Thyroid gland (tissue), 4 donors: ENCODE measurements at regions not wholly inside any gene's neighbourhood (a gene's known extent, or its start where the extent isn't known, plus 50 kb on each side); places are given as distances from the start of the nearest gene placed in this dataset.
"Not testable (repeated sequence)": the region's sequence is repeated elsewhere in the genome, so short reads cannot be mapped to it uniquely, and the experiment has no call there.

Experiments
- POLR2A ChIP-seq, 2 donors: fragments of 450-650 bp; IDR thresholded peaks; one replicate each; pipeline ENCODE4 v1.6.1; 2017; ENCODE audit warnings: antibody characterized with exemption in 2 of 2, mild to moderate bottlenecking in 2 of 2, moderate library complexity in 1 of 2
- TF ChIP-seq, protein P1 (sequence below), 6 experiments: fragments of 200-600 bp in 3 of 6; fragments of 450-650 bp in 3 of 6; sonication (generic) in 3 of 6; IDR thresholded peaks; one replicate each; pipeline ENCODE4 v1.5.1; 2016 to 2019; ENCODE audit warnings: antibody characterized with exemption in 6 of 6, mild to moderate bottlenecking in 2 of 6, inconsistent platforms in 1 of 6, moderate library complexity in 1 of 6

DNA sequence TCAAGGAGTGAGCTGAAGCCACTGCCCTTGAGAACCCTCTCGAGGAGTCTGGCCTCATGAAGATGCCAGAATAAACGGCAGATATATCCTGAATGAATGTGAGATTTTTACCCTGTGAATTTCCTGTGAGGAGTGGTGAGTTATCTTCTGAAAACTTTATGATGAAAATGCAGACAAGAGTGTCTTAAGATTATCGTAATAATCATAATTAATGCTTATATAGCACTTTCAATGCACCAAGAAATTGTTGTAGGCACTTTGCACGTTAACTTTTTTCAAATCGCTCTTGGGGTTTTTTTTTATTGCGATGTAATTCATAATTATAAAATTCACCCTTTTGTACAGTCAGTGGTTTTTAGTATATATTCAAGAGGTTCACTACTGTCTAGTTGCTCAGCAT, 2924.6 kb upstream of the OR11H1 start:
- TF ChIP-seq, protein P1, sequence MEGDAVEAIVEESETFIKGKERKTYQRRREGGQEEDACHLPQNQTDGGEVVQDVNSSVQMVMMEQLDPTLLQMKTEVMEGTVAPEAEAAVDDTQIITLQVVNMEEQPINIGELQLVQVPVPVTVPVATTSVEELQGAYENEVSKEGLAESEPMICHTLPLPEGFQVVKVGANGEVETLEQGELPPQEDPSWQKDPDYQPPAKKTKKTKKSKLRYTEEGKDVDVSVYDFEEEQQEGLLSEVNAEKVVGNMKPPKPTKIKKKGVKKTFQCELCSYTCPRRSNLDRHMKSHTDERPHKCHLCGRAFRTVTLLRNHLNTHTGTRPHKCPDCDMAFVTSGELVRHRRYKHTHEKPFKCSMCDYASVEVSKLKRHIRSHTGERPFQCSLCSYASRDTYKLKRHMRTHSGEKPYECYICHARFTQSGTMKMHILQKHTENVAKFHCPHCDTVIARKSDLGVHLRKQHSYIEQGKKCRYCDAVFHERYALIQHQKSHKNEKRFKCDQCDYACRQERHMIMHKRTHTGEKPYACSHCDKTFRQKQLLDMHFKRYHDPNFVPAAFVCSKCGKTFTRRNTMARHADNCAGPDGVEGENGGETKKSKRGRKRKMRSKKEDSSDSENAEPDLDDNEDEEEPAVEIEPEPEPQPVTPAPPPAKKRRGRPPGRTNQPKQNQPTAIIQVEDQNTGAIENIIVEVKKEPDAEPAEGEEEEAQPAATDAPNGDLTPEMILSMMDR (IDR thresholded peaks at IDR 0.05) = not testable (repeated sequence)
- not testable (repeated sequence) for TF ChIP-seq POLR2A (IDR thresholded peaks at IDR 0.05)
